DOHH2 (cell line): ENCODE measurements at regions not wholly inside any gene's neighbourhood (a gene's known extent, or its start where the extent isn't known, plus 50 kb on each side); places are given as distances from the start of the nearest gene placed in this dataset.
"Not testable (repeated sequence)": the region's sequence is repeated elsewhere in the genome, so short reads cannot be mapped to it uniquely, and the experiment has no call there.

ENCODE experiments used
- H3F3A ChIP-seq: fragments of 200-600 bp; sonication (generic), shearing (Covaris generic); 2 replicates; pipeline ENCODE4 v1.6.0; 2016; ENCODE audit warnings: antibody characterized with exemption, mild to moderate bottlenecking; ENCODE audit not compliant: control insufficient read depth, insufficient read depth
- H3K27ac ChIP-seq: fragments of 200-600 bp; sonication (generic); 2 replicates; pipeline ENCODE4 v1.5.1; 2014; ENCODE audit warnings: low read depth, mild to moderate bottlenecking, low read length, moderate library complexity
- H3K27me3 ChIP-seq: fragments of 200-600 bp; sonication (generic); 2 replicates; pipeline ENCODE4 v1.6.1; 2014; ENCODE audit warnings: mild to moderate bottlenecking, low read length, mixed read lengths; ENCODE audit not compliant: control insufficient read depth
- H3K36me3 ChIP-seq: fragments of 200-600 bp; sonication (generic); 2 replicates; pipeline ENCODE4 v1.6.1; 2014; ENCODE audit warnings: mild to moderate bottlenecking, low read length, moderate library complexity, mixed read lengths; ENCODE audit not compliant: control insufficient read depth
- H3K4me1 ChIP-seq: fragments of 200-600 bp; sonication (generic); 2 replicates; pipeline ENCODE4 v1.6.1; 2014; ENCODE audit warnings: mild to moderate bottlenecking, low read length, mixed read lengths; ENCODE audit not compliant: control insufficient read depth
- H3K4me2 ChIP-seq: fragments of 200-600 bp; sonication (generic); 2 replicates; pipeline ENCODE4 v1.6.0; 2014; ENCODE audit warnings: mild to moderate bottlenecking, low read length, moderate library complexity
- H3K4me3 ChIP-seq: fragments of 200-600 bp; sonication (generic); 2 replicates; pipeline ENCODE4 v1.5.1; 2014; ENCODE audit warnings: mild to moderate bottlenecking, low read length, mixed read lengths
- H3K79me2 ChIP-seq: fragments of 200-600 bp; sonication (generic); 2 replicates; pipeline ENCODE4 v1.6.1; 2014; ENCODE audit warnings: mild to moderate bottlenecking, low read length, mixed read lengths; ENCODE audit not compliant: control insufficient read depth
- H3K9me2 ChIP-seq: fragments of 200-600 bp; sonication (generic); replicated peaks from 2 replicates; pipeline ENCODE4 v1.6.1; 2014; ENCODE audit warnings: mild to moderate bottlenecking, low read length, mixed read lengths; ENCODE audit not compliant: control insufficient read depth
- H3K9me3 ChIP-seq: fragments of 200-600 bp; sonication (generic); 2 replicates; pipeline ENCODE4 v1.6.1; 2014; ENCODE audit warnings: antibody characterized with exemption, low read length, mixed read lengths; ENCODE audit not compliant: control insufficient read depth, insufficient read depth
- H4K20me1 ChIP-seq: fragments of 200-600 bp; sonication (generic); 2 replicates; pipeline ENCODE4 v1.6.0; 2014; ENCODE audit warnings: low read depth, mild to moderate bottlenecking, antibody characterized with exemption, low read length, moderate library complexity; ENCODE audit not compliant: control insufficient read depth, insufficient read depth
- CTCF ChIP-seq: fragments of 200-600 bp; sonication (generic); IDR thresholded peaks from one replicate; pipeline ENCODE4 v1.5.1; 2014; ENCODE audit warnings: antibody characterized with exemption, mild to moderate bottlenecking, low read depth, low read length; ENCODE audit not compliant: poor library complexity, severe bottlenecking
- EZH2phosphoT487 ChIP-seq: fragments of 200-600 bp; sonication (generic); IDR thresholded peaks from 2 replicates; pipeline ENCODE4 v1.6.1; 2017; ENCODE audit warnings: borderline replicate concordance, mild to moderate bottlenecking, antibody characterized with exemption, low read length, moderate library complexity, mixed read lengths

DNA sequence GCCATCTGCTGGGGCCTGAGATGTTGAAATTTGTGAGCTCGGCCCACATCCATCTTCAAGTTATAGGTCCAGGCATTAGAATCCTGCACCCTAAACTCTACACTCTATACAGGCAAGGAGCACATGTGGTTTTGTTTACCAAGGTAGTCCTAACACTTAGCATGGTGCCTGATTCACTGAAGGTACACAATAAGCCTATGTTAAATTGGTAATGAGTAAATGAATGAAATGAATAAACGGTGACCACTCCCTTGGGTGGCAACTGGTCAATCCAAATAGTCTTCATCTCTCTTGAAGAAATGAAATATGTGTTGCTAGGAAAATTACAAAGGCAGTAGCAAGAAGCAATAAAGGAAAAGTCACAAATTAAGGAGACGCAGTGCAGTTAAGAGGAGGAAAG is 359.3 kb upstream of the UBE2E2 start:
- Histone ChIP-seq H3K79me2 (no peaks in the 10 kb centered on the region), H4K20me1 (no peaks in the 10 kb centered on the region), H3F3A (no peaks in the 10 kb centered on the region), H3K9me3 (no peaks in the 10 kb centered on the region), H3K9me2 (no peaks in the 10 kb centered on the region), H3K4me2 (no peak overlapping the region), H3K4me3 (no peak overlapping the region), H3K36me3 (no peaks in the 10 kb centered on the region), H3K4me1 (no peaks in the 10 kb centered on the region), H3K27ac (no peak overlapping the region), H3K27me3 (no peaks in the 10 kb centered on the region)
- no peak for TF ChIP-seq EZH2phosphoT487
- no peak for TF ChIP-seq CTCF

- no peaks in the 10 kb centered on the region for H3K9me2 ChIP-seq
- H3F3A ChIP-seq, result no peaks in the 10 kb centered on the region
- no peak overlapping the region for H3K4me3 ChIP-seq
- no peak overlapping the region for H3K27ac ChIP-seq
- no peaks in the 10 kb centered on the region for H3K9me3 ChIP-seq
- H3K36me3 ChIP-seq, result no peaks in the 10 kb centered on the region
- H3K4me2 ChIP-seq, result no peak overlapping the region
- H4K20me1 ChIP-seq, result no peaks in the 10 kb centered on the region
- no peaks in the 10 kb centered on the region for H3K79me2 ChIP-seq
- H3K27me3 ChIP-seq, result no peaks in the 10 kb centered on the region
- H3K4me1 ChIP-seq, result no peaks in the 10 kb centered on the region
- TF ChIP-seq EZH2phosphoT487, result no peak
- no peak for TF ChIP-seq CTCF
Observed at GRCh38 chr3:22846566-22846965, 356.6 kb upstream of the UBE2E2 start.

DNA sequence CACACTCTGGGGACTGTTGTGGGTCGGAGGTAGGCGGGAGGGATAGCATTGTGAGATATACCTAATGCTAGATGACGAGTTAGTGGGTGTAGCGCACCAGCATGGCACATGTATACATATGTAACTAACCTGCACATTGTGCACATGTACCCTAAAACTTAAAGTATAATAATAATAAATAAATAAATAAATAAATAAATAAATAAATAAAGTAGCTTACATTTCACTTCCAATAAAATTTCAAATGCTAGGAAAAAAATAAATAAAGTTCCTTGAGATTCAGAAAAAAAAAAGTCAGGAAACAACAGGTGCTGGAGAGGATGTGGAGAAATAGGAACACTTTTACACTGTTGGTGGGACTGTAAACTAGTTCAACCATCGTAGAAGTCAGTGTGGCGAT is 353.5 kb upstream of the UBE2E2 start:
- H3K4me1 ChIP-seq, H4K20me1 ChIP-seq, H3K4me2 ChIP-seq, H3K79me2 ChIP-seq, H3K36me3 ChIP-seq, H3K27ac ChIP-seq, H3K9me2 ChIP-seq, H3K4me3 ChIP-seq, H3K27me3 ChIP-seq, H3F3A ChIP-seq, H3K9me3 ChIP-seq: not testable (repeated sequence)

DNA sequence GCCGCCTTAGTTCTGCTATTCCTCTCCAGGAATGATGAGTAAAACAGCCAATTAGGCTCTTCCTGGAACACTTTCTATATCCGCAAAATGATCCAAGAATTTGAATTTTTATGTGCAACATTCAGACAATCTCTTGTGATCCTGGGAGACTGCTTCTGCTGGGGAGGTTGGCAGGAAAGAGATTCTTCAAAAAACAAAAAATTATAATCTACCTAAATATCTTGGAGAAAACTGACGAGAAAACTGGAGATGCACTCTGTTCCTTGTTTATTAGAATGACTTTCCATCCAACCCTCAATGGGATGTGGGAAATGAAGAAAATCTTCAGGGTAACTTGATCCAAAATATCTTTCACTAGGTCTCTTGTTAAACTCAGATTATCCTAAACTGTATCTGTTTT is 346.3 kb upstream of the UBE2E2 start:
- Histone ChIP-seq H3K4me2 (no peak overlapping the region), H3K4me3 (no peak overlapping the region), H3K27me3 (no peaks in the 10 kb centered on the region)

More for the DNA sequence above, 346.3 kb upstream of the UBE2E2 start:
- H3K4me1 ChIP-seq, result no peaks in the 10 kb centered on the region
- H3K27ac ChIP-seq, result no peak overlapping the region
- H4K20me1 ChIP-seq, result no peaks in the 10 kb centered on the region
- no peaks in the 10 kb centered on the region for H3K36me3 ChIP-seq
- TF ChIP-seq EZH2phosphoT487, result no peak
- TF ChIP-seq CTCF, result no peak
- no peaks in the 10 kb centered on the region for H3K79me2 ChIP-seq
- H3F3A ChIP-seq, result no peaks in the 10 kb centered on the region
- no peaks in the 10 kb centered on the region for H3K9me2 ChIP-seq
- no peaks in the 10 kb centered on the region for H3K9me3 ChIP-seq
